ENCODE measurements at regions not wholly inside any gene's neighbourhood (a gene's known extent, or its start where the extent isn't known, plus 50 kb on each side); places are given as distances from the start of the nearest gene placed in this dataset.

DNA sequence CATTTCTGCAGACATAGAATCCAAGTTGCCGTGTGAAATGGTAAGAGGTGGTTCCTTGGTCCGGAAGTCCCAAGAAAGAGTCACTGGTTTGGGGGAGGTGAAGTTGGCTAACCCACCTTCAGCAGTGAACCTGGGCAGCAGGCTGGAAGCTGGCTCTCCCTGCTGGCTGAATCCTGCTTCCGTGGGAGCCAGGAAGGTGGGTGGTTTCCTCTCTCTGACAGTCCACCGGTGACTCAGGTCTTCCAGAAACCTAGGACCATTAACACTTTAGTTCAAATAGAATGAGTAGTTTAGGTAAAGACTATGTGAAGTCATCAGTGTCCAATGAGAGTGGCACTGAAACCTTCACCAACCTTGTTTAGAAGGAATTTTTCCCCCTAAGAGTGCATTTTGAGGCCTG, 87.4 kb upstream of the CACNA2D3 start:
- TF ChIP-seq EZH2 (IDR thresholded peaks at IDR 0.05; ENCODE audit: insufficient read depth, low read length) (no peak), CTCF (IDR thresholded peaks at IDR 0.05; ENCODE audit: insufficient read depth, low read depth, low read length) (no peak)

All from astrocyte (in vitro differentiated cells and primary cell).